HFFc6 (cell line): ENCODE measurements at regions not wholly inside any gene's neighbourhood (a gene's known extent, or its start where the extent isn't known, plus 50 kb on each side); places are given as distances from the start of the nearest gene placed in this dataset.

ENCODE experiments used
- DNase-seq: peaks from one replicate; pipeline ENCODE4 v3.0.0-alpha.2; 2018
- H3K27ac Mint-ChIP-seq: 2 replicates; pipeline ENCODE4 v1.8.0; 2020; ENCODE audit warnings: mild to moderate bottlenecking, mixed read lengths
- H3K27me3 Mint-ChIP-seq: 2 replicates; pipeline ENCODE4 v1.8.0; 2021; ENCODE audit warnings: mild to moderate bottlenecking, moderate library complexity, mixed read lengths; ENCODE audit not compliant: insufficient read depth
- H3K36me3 Mint-ChIP-seq: 2 replicates; pipeline ENCODE4 v1.8.0; 2021; ENCODE audit warnings: low read depth, mixed read lengths
- H3K4me1 Mint-ChIP-seq: 2 replicates; pipeline ENCODE4 v1.8.0; 2020; ENCODE audit warnings: low read depth, mixed read lengths
- H3K4me3 Mint-ChIP-seq: 2 replicates; pipeline ENCODE4 v1.8.0; 2020; ENCODE audit warnings: mild to moderate bottlenecking, moderate library complexity, mixed read lengths
- H3K9me3 Mint-ChIP-seq: 2 replicates; pipeline ENCODE4 v1.8.0; 2020; ENCODE audit warnings: mild to moderate bottlenecking, mixed read lengths
- CTCF ChIP-seq: fragments of 200-600 bp; sonication (generic); IDR thresholded peaks from 2 replicates; pipeline ENCODE4 v1.5.0; 2021; ENCODE audit warnings: antibody characterized with exemption, mild to moderate bottlenecking

- H3K4me3 Mint-ChIP-seq: no peak overlapping the region
- TF ChIP-seq CTCF: no peak
These were observed 562.9 kb upstream of the SETBP1 start for GRCh38 chr18:44117821-44118220.

DNA sequence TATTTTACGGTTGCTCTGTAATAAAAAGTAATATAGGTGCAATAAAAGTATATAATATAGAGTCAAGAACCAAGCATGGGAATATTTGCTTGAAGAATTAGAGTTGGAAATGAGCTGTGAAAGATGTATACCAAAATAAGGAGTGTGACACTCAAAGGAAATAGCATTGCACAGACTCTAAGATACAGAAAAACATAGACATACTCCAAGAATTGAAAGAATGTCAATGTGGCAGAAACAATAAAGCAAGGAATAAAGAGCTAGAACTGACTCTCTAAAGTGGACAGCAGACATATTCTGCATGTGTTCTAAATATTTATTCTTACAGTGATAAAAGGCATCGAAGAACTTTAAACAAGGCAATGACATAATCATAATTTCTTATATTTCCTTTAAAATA is 561.1 kb upstream of the SETBP1 start:
- no peak for DNase-seq
- Mint-ChIP-seq H3K4me1 (no peaks in the 10 kb centered on the region), H3K9me3 (peaks cover 4% of the 10 kb centered on the region; the same call in 1 of the 2 replicates), H3K36me3 (no peaks in the 10 kb centered on the region), H3K27ac (no peak overlapping the region), H3K4me3 (no peak overlapping the region), H3K27me3 (no peaks in the 10 kb centered on the region)
- no peak for TF ChIP-seq CTCF

More at GRCh38 chr18:44117821-44118220, 562.9 kb upstream of the SETBP1 start:
- no peak for DNase-seq
- Mint-ChIP-seq H3K4me1 (no peaks in the 10 kb centered on the region), H3K36me3 (no peaks in the 10 kb centered on the region), H3K27ac (no peak overlapping the region), H3K9me3 (peaks cover 12% of the 10 kb centered on the region; the same call in 1 of the 2 replicates), H3K27me3 (no peaks in the 10 kb centered on the region)

GRCh38 chr18:44123743-44124142 is 556.9 kb upstream of the SETBP1 start:
- Mint-ChIP-seq H3K27me3 (no peaks in the 10 kb centered on the region), H3K9me3 (no peaks in the 10 kb centered on the region; the same call in 1 of the 2 replicates), H3K27ac (no peak overlapping the region), H3K4me3 (no peak overlapping the region), H3K4me1 (no peaks in the 10 kb centered on the region), H3K36me3 (no peaks in the 10 kb centered on the region)
- TF ChIP-seq CTCF: no peak
- no peak for DNase-seq

DNA sequence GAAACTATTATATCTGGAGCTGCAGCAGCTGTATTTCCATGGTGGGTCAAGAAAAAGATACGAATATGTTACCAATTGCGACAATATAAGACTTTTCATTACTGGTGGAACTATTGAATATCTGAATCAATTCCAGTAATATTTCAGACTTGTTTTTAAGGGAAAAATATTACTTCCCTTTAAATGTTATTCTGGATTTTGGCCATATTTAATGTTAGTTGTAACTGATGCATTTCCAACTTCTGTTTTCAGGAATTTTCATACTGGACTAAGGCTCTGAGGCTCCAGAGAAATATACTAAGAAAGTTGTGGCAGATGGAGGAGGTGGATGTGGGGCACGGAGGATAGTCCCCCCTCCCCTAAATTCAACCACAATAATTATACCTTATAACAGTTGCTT is 555.2 kb upstream of the SETBP1 start:
- Mint-ChIP-seq H3K27ac (no peak overlapping the region), H3K9me3 (no peaks in the 10 kb centered on the region; the same call in 1 of the 2 replicates), H3K36me3 (no peaks in the 10 kb centered on the region), H3K27me3 (no peaks in the 10 kb centered on the region), H3K4me1 (no peaks in the 10 kb centered on the region), H3K4me3 (no peak overlapping the region)
- DNase-seq: no peak
- TF ChIP-seq CTCF: no peak

GRCh38 chr18:44126598-44126997 is 554.1 kb upstream of the SETBP1 start:
- TF ChIP-seq CTCF: no peak
- no peaks in the 10 kb centered on the region for H3K36me3 Mint-ChIP-seq
- no peak for DNase-seq
- H3K4me3 Mint-ChIP-seq: no peak overlapping the region
- no peaks in the 10 kb centered on the region for H3K27me3 Mint-ChIP-seq
- H3K4me1 Mint-ChIP-seq: no peaks in the 10 kb centered on the region
- H3K27ac Mint-ChIP-seq: no peak overlapping the region
- no peaks in the 10 kb centered on the region; the same call in 1 of the 2 replicates for H3K9me3 Mint-ChIP-seq

- TF ChIP-seq CTCF: no peak
- no peak overlapping the region for H3K27ac Mint-ChIP-seq
- H3K27me3 Mint-ChIP-seq: no peaks in the 10 kb centered on the region
- no peak overlapping the region for H3K4me3 Mint-ChIP-seq
- H3K4me1 Mint-ChIP-seq: no peaks in the 10 kb centered on the region
- no peaks in the 10 kb centered on the region for H3K36me3 Mint-ChIP-seq
- no peaks in the 10 kb centered on the region; the same call in 1 of the 2 replicates for H3K9me3 Mint-ChIP-seq
- DNase-seq: no peak
These were observed 552.3 kb upstream of the SETBP1 start for GRCh38 chr18:44128365-44128764.
